ENCODE measurements at regions not wholly inside any gene's neighbourhood (a gene's known extent, or its start where the extent isn't known, plus 50 kb on each side); places are given as distances from the start of the nearest gene placed in this dataset.
"Not testable (repeated sequence)": the region's sequence is repeated elsewhere in the genome, so short reads cannot be mapped to it uniquely, and the experiment has no call there.

GRCh38 chr13:61144301-61144700 is 271.3 kb downstream of the PCDH20 start:
- DNase-seq (ENCODE audit: low read depth in 4 of 4, low spot score in 3 of 4): no peak

GRCh38 chr13:61142506-61142905 is 273.1 kb downstream of the PCDH20 start:
- DNase-seq (ENCODE audit: low read depth in 4 of 4, low spot score in 3 of 4): no peak

- no peak for DNase-seq (ENCODE audit: low read depth in 4 of 4, low spot score in 3 of 4)
Observed at GRCh38 chr13:61138857-61139256, 276.8 kb downstream of the PCDH20 start.

- no peak for DNase-seq (ENCODE audit: low read depth in 4 of 4, low spot score in 3 of 4)
Observed at GRCh38 chr13:61136515-61136914, 279.1 kb downstream of the PCDH20 start.

GRCh38 chr13:61136093-61136492 is 279.6 kb downstream of the PCDH20 start:
- DNase-seq (ENCODE audit: low read depth in 4 of 4, low spot score in 3 of 4): no peak

GRCh38 chr13:61135583-61135982 is 280.1 kb downstream of the PCDH20 start:
- DNase-seq (ENCODE audit: low read depth in 4 of 4, low spot score in 3 of 4): no peak

- no peak for DNase-seq (ENCODE audit: low read depth in 4 of 4, low spot score in 3 of 4)
Observed at GRCh38 chr13:61128850-61129645, 286.6 kb downstream of the PCDH20 start.

GRCh38 chr13:61123538-61124289 is 291.9 kb downstream of the PCDH20 start:
- no peak for DNase-seq (ENCODE audit: low read depth in 4 of 4, low spot score in 3 of 4)

- DNase-seq (ENCODE audit: low read depth in 4 of 4, low spot score in 3 of 4): no peak
Observed at GRCh38 chr13:61113140-61113658, 302.4 kb downstream of the PCDH20 start.

GRCh38 chr13:61111529-61111928 is 304.1 kb downstream of the PCDH20 start:
- no peak for DNase-seq (ENCODE audit: low read depth in 4 of 4, low spot score in 3 of 4)

GRCh38 chr13:61110732-61111131 is 304.9 kb downstream of the PCDH20 start:
- no peak for DNase-seq (ENCODE audit: low read depth in 4 of 4, low spot score in 3 of 4)

GRCh38 chr13:61109741-61110140 is 305.9 kb downstream of the PCDH20 start:
- no peak for DNase-seq (ENCODE audit: low read depth in 4 of 4, low spot score in 3 of 4)

- DNase-seq (ENCODE audit: low read depth in 4 of 4, low spot score in 3 of 4): no peak
Observed at GRCh38 chr13:61107989-61108388, 307.7 kb downstream of the PCDH20 start.

- no peak for DNase-seq (ENCODE audit: low read depth in 4 of 4, low spot score in 3 of 4)
Observed at GRCh38 chr13:61095885-61096284, 319.8 kb downstream of the PCDH20 start.

- DNase-seq (ENCODE audit: low read depth in 4 of 4, low spot score in 3 of 4): no peak
Observed at GRCh38 chr13:61094865-61095264, 320.8 kb downstream of the PCDH20 start.

GRCh38 chr13:61089894-61090293 is 325.8 kb downstream of the PCDH20 start:
- not testable (repeated sequence) for DNase-seq (ENCODE audit: low read depth in 4 of 4, low spot score in 3 of 4)

GRCh38 chr13:61086087-61086486 is 329.6 kb downstream of the PCDH20 start:
- no peak for DNase-seq (ENCODE audit: low read depth in 4 of 4, low spot score in 3 of 4)

- DNase-seq (ENCODE audit: low read depth in 4 of 4, low spot score in 3 of 4): no peak
Observed at GRCh38 chr13:61084988-61085387, 330.7 kb downstream of the PCDH20 start.

- DNase-seq (ENCODE audit: low read depth in 4 of 4, low spot score in 3 of 4): peak in 1 of 4 donors; percentile 2
Observed at GRCh38 chr13:61078976-61079770, 336.5 kb downstream of the PCDH20 start.

GRCh38 chr13:61052175-61052574 is 363.5 kb downstream of the PCDH20 start:
- DNase-seq (ENCODE audit: low read depth in 4 of 4, low spot score in 3 of 4): no peak

- no peak for DNase-seq (ENCODE audit: low read depth in 4 of 4, low spot score in 3 of 4)
Observed at GRCh38 chr13:61045251-61045650, 370.4 kb downstream of the PCDH20 start.
